Islet of Langerhans (tissue), 1 donor: ENCODE measurements at regions not wholly inside any gene's neighbourhood (a gene's known extent, or its start where the extent isn't known, plus 50 kb on each side); places are given as distances from the start of the nearest gene placed in this dataset.

ENCODE experiments used
- FAIRE-seq: peaks from one replicate; lab custom pipeline; 2011; peaks lifted over from hg19 to GRCh38; lab: Jason Lieb, UNC

DNA sequence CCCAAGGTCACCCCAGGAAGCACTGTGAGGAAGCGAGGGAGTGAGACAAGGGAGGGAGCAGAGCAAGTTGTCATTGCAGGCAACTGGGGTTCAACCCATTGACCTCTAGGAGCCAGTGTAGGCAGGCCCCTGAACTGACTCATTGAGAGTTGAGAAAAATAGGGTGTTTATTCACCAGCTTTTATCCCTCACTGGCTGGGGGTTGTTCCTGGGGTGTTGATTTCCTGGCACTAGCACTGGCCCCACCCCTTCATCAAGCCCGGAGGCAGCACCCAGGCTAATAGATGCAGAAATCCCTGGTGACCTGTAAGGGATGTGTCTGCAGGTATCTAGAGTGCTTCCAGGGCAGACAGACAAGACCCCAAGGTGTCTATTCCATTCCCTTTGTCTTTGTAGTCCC lies 183.9 kb downstream of the ARRDC4 start:
- no peak for FAIRE-seq

DNA sequence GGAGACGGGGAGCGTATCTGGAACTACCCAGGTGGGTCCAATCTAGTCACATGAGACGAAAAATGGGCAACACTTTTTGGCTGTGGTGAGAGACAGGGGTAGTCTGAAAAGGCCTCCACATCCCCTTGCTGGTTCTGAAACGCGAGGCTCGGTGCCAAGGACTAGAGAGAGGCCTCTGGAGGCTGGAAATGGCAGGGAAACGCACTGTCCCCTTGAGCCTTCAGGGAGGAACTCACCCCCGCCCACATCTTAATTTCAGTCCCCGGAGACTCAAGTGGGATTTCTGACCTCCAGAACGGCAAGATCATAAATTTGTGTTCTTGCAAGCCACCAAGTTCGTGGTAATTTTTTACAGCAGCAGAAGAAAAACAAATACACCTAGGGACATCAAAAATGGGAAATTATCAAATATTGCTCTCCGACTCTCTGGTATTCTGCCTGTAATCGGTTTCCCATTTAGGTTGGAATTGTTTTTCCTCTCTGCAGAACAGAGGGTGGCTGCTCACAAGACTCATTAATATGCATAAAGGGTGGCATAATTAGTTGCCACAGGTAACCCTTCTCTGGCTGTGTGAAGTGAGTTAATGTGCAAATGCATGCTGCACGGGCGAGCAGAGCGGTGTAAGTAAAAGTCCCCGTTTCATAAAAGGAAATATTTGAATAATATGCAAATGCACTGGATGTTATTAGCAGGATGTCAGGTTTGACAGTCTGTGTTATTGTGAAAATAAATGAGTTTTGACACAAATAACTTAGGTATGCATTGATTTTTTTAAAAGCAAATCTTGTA lies 185.7 kb downstream of the ARRDC4 start:
- no peak for FAIRE-seq

DNA sequence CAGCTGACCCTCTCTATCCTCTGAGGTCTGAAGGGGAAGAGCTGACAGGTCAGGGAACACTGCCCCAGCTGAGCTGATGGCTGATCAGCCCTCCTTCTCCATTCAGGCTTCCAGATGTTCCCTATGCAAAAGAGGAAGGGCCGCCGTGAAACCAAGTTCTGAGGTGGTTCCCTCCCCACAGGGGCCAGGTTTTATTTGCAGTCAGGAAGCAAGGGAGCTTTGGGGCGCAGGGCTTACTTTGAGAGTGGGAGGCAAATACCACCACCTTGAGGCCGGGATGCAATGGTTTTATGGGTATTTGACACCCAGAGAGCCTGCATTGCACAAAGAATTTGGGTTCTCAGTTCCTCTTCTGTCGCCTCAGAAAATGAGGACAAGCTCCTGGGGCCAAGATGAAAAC lies 186.9 kb downstream of the ARRDC4 start:
- no peak for FAIRE-seq

DNA sequence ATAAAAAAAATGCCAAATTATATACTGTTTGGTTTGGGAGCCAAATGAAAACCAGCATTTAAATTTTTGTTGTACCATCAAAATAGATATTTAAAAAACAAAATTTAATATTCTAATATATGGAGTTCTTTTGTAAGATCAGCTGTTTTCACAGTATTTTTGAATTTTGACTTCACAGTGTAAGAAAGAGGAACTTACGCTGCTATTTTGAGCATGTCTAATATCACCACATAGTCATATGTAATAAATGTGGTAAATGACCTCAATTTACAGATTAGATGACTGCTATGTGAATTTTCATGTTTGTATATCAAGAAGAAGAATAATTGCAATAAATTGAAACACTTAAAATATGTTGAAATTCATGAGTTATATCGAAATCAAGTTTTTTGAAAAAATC lies 189.6 kb downstream of the ARRDC4 start:
- FAIRE-seq = no peak

DNA sequence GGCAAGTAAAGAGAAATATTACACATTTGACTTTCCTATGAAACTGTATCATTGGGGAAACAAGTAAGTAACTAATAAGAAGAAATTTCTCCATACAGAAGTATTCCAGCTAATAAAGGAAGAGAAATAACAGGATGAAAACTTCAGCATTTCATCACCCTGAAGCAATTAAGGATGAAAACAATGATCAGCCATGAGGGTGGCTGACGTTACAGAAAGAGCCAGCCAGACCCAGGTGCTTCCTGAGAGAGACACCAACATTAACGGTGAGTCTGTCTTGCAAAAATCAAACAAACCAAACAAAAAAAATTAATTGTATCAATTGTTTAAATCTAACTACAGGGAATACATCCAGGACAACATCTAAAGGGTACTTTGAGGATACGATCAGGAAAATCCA lies 190.0 kb downstream of the ARRDC4 start:
- FAIRE-seq = no peak

DNA sequence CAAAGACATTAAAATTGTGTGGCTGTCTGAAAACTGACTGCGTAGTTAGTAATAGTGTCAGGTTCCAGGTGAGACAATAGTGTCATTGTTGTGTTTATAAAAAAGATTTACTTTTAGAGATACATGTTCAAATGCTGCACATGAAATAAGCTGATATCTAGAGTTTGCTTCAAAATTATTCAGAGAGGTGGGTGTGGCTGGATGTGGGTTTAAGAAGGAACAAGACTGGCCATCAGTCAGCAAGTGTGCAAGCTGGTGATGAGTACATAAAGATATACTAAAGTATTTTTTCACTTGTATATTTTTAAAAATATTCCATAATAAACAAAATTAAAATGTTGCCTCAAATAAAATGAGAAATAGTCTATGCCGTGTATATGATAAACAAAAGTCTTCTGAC lies 190.6 kb downstream of the ARRDC4 start:
- FAIRE-seq = no peak

DNA sequence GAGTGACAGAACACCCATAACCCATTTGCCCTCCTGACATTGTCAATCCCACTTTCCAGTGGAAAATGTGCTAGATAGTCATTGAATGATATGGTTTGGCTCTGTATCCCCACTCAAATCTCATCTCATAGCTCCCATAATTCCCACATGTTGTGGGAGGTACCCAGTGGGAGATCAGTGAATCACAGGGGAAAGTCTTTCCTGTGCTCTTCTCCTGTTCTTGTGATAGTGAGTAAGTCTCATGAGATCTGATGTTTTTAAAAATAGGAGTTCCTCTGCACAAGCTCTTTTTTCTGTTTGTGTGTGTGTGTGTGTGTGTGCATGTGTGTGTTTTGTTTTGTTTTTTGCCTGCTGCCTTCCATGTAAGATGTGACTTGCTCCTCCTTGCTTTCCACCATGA lies 191.7 kb downstream of the ARRDC4 start:
- no peak for FAIRE-seq

DNA sequence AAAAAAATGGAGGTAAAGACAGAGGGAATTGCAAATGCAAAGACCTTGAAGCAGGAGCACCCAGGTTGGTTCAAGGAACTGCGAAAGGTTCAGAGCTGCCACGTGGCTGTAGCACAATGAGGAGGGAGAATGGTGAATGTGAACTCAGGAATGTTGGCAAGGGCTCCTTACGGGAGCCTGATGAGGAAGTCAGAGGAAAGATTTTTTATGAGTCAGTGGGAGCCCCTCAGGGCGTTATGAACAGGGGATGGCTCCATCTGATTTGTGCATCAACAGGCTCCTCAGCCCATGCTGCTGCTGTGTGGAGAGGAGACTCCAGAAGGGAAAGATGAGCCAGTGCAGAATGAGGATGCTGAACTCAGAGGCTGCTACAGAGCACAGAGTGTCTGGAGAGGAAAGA lies 194.4 kb downstream of the ARRDC4 start:
- no peak for FAIRE-seq

DNA sequence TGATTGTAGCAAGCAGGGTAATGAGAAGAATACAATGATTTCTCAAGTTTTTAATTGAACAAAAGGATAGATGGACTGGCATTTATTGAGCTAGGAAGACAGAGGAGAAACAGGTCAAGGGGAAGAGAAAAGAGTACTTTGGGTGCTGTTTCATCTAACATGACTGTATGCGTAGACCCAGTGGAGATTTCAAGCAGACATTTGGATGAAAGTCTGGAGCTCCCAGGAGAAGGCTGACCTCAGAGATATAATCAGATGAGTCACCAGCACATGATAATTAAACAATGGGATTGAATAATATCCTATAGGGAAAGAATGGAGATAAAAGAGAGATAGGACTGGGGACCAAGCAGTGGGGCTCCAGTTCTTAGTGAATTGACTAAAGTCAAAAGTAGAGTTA lies 194.9 kb downstream of the ARRDC4 start:
- no peak for FAIRE-seq

DNA sequence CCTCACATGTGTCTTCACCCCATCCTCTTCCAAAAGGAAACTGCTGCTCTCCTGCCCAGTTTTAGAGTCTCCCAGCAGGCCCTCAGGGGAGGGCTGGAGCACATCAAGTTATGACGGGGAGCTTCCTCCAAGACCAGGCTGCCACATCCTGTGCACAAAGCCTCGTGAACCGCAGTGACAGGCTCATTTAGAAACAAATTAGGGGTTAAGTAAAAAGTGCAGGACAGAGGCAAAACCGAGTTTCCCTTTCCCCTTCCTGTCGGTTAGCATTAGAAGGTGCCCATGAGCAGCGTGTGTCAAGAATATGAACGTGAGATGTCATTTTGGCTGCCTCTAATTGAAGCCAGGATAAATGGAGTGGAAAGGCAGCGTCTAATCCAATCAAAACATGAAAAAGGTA lies 199.7 kb downstream of the ARRDC4 start:
- no peak for FAIRE-seq

DNA sequence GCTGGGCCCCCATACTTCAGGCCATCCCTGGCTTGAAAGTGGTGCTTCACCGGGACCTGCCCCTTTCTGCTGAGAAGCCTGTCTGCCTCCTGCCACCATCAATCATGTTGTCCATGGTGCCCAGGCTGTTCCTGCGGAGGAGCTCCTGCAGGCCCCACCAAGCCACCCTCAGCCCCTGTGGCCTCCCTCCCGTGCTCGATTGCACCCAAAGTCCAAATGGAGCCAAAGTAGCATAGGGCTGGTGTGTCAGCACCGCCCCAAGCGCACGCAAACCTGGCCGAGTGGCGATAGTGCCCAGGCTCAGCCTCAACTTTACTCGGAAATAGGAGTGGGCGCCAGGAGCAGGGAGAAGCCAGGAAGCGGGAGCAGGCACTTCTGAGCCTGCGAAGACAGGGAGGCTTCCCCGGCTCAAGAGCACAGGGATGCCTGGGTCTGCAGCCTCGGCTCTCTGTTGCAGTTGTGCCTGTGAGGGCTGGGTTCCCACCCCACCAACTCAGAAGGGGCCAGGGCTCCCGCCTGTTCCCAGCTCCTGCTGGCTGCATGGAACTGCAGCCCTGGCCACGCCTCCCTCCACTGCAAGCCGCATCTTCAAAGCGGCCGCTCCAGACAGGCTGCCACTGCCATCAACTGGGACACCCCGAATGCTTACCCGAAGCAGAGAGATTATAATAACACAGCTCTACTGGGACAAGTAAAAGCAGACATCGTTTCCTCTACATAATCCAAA lies 203.0 kb downstream of the ARRDC4 start:
- no peak for FAIRE-seq

DNA sequence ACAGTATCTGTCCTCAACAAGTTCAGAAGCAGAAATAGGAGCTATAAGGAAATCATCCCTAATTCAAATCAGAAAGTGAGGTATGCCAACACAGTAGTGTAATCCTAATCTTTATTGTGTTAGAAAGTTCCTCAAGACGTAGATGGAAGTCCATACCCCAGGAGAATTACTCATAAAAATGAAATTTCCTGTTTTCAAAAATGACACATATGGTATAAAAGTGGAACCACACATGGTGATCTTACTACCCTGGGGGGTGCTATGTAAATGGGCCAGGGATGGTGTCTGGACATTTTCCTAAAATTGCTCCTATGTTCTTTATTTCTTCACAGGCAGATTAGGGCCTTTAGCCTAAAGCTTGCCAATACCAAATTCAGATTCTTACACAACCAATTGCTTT lies 204.1 kb downstream of the ARRDC4 start:
- no peak for FAIRE-seq

DNA sequence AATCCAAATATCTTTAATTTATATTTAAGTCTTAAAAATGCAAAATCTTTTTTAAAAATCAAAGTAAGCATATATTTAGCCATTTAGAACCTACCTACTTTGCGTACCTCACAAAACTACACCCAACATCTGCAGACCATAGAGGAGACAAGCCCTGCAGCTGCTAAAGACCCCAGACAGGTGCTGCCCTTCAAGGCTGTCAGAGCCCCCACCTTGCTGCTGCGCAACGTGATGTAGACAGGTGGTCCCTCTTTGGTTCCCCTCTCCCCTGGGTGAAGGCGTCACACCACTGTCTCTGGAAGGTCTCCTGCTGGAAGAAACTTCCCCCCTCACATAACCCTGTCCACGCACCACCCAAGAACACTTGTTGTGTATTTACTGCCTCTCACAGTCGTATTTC lies 204.5 kb downstream of the ARRDC4 start:
- FAIRE-seq = no peak

DNA sequence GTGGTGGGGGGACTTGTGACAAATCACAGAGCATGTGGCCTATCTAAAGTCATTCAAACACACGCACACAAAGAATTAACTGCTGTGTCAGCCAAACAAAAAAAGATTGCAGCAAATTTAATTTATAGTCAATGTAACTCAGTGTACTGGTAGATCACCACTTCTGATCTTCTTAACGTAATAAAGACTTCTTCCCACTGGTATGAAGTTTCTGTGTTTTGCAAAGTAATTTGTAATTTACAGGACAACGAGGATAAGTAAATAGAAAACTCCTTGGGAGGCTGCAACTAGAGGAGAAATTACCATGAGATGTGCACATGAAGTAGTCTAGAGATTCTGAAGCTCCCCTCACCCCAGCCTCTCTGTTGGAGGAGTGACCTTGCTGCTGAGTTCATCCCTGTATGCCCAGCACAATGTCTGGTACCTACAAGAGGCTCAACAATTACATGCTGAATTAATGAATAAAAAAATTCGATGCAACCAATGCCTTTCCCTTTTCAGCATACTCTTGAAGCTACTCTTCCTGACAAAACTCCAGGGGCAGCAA lies 207.3 kb downstream of the ARRDC4 start:
- no peak for FAIRE-seq

DNA sequence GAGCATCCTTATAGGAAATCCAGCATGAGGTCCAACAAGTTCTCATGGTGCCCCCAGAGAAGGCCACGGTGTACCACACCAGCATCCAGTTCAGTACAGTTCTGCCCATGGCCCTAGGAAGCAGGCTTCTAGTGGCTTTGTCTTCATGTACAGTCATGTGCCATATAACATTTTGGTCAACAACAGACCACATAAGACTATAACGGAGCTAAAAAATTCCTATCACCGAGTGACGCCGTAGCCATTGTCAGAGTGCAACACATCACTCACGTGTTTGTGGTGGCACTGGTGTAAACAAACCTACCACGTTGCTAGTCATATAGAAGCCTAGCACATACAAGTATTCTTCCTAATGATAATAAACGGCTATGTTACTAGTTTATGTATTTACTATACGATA lies 209.0 kb downstream of the ARRDC4 start:
- no peak for FAIRE-seq

DNA sequence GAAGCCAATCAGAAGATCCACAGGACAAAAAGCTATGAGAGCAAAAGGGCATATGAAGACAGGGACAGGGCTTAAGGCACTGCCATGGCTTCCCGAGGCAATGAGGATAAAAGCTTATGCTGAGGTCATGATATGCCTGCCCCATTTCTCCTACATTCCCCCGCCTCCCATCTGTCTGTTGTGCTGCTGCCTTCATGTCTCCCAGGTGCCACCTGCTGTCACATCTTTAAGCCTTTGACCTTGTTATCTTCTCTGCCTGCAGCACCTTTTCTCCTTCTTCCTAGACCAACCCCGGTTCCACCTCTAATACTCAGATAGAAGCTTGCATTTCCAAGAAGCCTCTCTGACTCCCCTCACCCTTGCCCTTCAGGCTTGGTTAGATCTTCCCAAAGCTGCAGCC lies 213.8 kb downstream of the ARRDC4 start:
- FAIRE-seq = no peak

DNA sequence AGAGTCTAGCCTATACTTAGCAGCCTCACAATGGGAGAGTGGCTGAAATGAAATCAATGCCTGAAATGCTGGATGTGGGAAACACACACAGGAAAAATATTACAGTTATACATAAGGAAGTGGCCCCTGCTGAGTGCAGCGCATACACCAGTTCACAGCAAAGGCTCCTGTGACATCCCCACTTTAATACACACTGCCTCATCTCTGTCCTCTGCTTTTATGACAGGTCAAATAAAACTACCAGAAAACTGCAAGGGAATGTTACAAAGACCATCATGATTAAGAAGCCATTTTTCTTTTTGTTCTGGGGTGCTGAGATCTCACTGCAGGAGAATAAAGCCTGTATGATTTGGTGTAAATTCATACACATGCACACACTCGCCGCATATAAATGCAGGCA lies 214.3 kb downstream of the ARRDC4 start:
- FAIRE-seq = no peak

DNA sequence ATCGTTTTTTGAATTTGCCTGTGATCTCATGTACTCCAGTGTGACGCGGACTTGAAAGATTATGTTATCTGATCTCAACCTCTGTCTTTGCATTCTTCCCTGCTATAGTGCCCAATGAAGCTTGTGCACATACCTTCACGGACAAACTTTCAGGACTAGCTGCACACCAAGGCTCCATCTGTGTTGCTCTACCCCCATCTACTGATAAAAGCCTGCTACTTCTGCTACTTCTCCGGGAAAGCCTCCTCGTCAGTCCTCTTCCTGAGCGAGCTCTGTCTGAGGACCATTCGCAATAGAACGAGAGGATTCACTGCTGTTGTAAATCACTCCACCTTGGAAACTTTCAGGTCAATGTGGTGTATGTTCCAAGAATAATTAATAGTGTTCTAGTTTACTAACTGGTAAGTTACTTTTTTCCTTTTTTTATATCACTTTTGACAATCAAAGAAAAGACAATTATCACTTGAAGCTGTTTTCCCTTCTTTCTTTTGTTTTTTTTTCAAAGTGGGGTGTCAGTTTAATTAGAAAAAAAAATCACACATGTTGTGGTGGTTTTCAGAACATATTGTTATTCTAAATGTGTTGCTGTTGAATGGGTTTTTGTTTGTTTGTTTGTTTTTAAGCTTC lies 217.6 kb downstream of the ARRDC4 start:
- FAIRE-seq = peak; percentile 76

DNA sequence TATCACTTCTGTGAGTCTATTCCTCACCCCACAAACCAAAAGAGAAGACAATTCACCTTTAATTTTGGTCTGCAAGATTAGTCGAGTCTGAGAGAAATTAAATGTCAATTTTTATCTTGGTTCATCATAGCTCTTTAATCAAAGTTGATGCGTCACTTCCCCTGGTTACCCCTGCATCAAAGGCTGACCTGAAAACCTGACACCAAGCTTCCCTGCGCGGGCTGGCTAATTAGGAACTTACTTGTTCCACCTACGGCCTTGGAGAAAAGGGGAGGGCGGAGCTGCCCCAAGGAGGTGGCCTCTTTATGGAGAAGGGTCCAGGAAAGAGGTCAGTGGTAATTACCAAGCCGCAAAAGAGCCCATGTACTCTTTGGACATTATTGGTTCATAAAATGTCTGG lies 218.4 kb downstream of the ARRDC4 start:
- no peak for FAIRE-seq

DNA sequence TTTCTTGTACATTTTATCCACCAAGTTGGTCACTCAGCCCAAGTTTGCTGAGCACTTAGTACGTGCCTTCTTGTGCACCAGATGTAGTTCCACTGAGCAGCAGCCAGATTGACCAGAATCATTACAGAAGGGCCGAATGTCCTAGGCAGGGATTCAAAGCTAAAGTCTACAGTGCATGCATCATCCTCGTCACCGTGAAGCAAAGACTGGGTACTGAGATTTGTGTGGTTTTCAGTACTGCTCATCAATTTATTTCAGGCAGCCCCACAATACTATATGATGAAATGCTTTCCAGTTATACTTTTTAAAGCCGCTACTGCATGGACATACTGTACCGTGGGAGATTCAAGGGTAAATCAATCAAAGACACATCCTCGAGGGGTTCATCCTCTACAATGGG lies 227.0 kb downstream of the ARRDC4 start:
- no peak for FAIRE-seq

DNA sequence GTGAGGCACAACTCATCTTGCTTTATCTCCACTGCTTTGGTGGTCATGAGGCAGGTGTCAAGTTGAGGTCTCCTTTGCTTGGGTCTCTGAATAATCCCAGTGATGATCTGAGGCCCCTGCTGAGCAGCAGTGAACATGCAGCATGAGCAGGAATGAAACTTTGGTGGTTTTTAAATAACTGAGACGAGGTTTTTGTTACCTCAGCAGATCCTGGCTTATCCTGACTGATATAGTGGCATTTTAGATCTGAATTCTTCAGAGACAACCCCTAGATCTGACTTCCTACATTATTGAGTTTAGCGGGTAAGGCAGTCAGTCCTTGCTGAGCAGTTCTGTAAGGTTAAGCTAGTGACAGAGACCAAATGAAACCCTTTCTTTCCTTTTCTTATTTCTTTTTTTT lies 230.4 kb downstream of the ARRDC4 start:
- FAIRE-seq = no peak

DNA sequence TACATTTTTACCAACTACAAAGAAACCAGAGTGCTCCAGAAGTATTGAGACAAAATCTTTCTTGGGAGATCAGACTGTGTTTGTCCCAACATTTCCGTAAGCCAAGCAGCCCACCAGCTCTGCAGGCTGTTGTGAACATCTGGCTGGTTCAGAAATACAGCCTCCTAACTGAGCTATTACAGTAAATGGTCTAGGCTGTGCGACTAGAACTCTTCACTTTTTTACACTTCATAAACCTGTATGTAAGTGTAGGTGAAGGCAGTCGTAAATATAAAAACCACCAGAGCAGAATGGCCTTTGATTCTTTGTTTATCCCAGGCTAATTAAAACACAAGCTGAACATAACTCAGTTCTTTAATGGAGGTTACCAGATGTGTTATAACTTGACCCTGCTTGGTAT lies 235.3 kb downstream of the ARRDC4 start:
- no peak for FAIRE-seq

DNA sequence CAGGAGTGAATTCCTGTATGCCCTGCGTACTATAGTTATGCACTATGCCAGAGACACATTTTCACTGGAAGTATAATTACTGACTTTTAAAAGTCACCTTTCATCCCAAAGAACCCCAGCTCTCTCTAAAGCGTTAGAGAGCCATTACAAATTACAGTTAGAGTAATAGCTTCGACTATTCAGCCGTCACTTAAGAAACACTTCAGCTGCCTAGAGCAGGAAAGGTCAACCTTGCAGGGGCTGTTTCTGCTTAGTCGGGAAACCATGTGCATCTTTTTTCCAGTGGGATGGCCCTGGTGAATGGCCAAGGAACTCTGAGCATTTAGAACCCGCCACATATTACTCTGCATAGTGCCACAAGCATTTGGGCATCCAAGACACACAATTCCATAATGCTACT lies 235.9 kb downstream of the ARRDC4 start:
- no peak for FAIRE-seq
